ENCODE measurements at regions not wholly inside any gene's neighbourhood (a gene's known extent, or its start where the extent isn't known, plus 50 kb on each side); places are given as distances from the start of the nearest gene placed in this dataset.

- TF ChIP-seq POLR2A (IDR thresholded peaks at IDR 0.05; ENCODE audit: low read length) (no peak), GATA1 (IDR thresholded peaks at IDR 0.05; ENCODE audit: low read depth, low read length) (no peak)
These were observed 60.2 kb upstream of the MYL10 start for GRCh38 chr7:101688995-101689907.
